Lower lobe of right lung (tissue), 2 donors: ENCODE measurements at regions not wholly inside any gene's neighbourhood (a gene's known extent, or its start where the extent isn't known, plus 50 kb on each side); places are given as distances from the start of the nearest gene placed in this dataset.

Experiments used
- ATAC-seq, 2 donors: fragments of 200-7000 bp; cut with Tn5 transposase; one replicate each; pipeline ENCODE4 v1.9.1; 2020 to 2022; ENCODE audit warnings: mild to moderate bottlenecking in 2 of 2, moderate library complexity in 2 of 2
- DNase-seq: peaks from one replicate; pipeline ENCODE4 v3.0.0-alpha.2; 2020
- H3K27ac ChIP-seq: fragments of 200-600 bp; one replicate; pipeline ENCODE4 v1.8.0; 2022
- H3K27me3 ChIP-seq: fragments of 200-600 bp; one replicate; pipeline ENCODE4 v1.8.0; 2022; ENCODE audit warnings: low read depth
- H3K36me3 ChIP-seq: fragments of 200-600 bp; one replicate; pipeline ENCODE4 v1.8.0; 2022; ENCODE audit warnings: mild to moderate bottlenecking
- H3K4me1 ChIP-seq: fragments of 200-600 bp; one replicate; pipeline ENCODE4 v1.8.0; 2022
- H3K4me3 ChIP-seq: fragments of 200-600 bp; one replicate; pipeline ENCODE4 v1.8.0; 2022; ENCODE audit warnings: mild to moderate bottlenecking
- H3K9me3 ChIP-seq: fragments of 200-600 bp; one replicate; pipeline ENCODE4 v1.8.0; 2022
- intact Hi-C: fragments of 100-400 bp; cut with DNase I; formaldehyde crosslinking; loops from one replicate; pipeline ENCODE4 v1.11.0; 2022
- TF ChIP-seq, protein P1 (sequence below): fragments of 200-600 bp; IDR thresholded peaks from one replicate; pipeline ENCODE4 v1.8.0; 2022; ENCODE audit warnings: antibody characterized with exemption, mild to moderate bottlenecking
- donor health status: DM: no; HTN: yes; CAD: no; lungs with severe emphysema.

DNA sequence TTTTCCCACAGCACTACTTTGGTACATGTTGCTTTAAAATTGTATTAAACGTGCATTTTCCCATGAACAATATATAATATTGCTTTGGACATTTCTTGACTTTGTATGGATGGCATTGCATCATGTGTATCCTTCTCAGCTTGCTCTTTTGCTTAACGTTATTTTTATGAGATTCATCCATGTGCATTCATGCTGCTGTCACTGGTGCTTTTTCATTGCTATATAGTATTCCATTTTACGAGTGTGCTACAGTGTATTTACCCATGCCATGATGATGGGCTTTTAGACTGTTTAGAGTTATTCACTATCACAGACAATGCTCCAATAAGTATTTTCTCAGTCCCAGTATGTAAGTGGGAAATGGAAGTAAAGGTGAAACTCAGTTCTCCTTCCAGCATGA is 195.2 kb upstream of the COX10 start:
- no peaks in the 10 kb centered on the region for H3K27me3 ChIP-seq
- no peak overlapping the region for H3K27ac ChIP-seq
- H3K4me3 ChIP-seq = no peak overlapping the region
- TF ChIP-seq, protein P1, sequence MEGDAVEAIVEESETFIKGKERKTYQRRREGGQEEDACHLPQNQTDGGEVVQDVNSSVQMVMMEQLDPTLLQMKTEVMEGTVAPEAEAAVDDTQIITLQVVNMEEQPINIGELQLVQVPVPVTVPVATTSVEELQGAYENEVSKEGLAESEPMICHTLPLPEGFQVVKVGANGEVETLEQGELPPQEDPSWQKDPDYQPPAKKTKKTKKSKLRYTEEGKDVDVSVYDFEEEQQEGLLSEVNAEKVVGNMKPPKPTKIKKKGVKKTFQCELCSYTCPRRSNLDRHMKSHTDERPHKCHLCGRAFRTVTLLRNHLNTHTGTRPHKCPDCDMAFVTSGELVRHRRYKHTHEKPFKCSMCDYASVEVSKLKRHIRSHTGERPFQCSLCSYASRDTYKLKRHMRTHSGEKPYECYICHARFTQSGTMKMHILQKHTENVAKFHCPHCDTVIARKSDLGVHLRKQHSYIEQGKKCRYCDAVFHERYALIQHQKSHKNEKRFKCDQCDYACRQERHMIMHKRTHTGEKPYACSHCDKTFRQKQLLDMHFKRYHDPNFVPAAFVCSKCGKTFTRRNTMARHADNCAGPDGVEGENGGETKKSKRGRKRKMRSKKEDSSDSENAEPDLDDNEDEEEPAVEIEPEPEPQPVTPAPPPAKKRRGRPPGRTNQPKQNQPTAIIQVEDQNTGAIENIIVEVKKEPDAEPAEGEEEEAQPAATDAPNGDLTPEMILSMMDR = no peak
- no peak for ATAC-seq
- H3K9me3 ChIP-seq = no peaks in the 10 kb centered on the region
- intact Hi-C loops = no loop called here
- DNase-seq = no peak
- no peaks in the 10 kb centered on the region for H3K4me1 ChIP-seq
- H3K36me3 ChIP-seq = no peaks in the 10 kb centered on the region

DNA sequence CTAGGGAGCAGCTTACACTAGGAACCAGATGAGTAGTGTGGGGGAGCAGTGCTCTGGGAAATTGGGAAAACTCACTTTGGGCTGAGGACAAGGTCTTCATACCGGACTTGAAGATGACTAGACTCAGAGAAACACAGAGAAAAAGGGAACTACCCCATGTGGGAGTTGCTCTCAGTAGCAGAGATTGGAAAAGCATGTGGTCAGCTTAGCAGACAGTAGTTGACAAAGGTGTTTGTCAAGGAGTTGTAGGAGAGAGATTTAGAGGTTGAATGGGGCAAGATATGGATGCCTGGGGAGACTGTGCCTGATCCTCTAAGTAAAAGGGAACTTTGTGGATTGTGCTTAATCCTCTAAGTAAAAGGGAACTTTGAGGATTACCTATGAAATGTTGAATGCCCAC is 194.5 kb upstream of the COX10 start:
- no peaks in the 10 kb centered on the region for H3K4me1 ChIP-seq
- intact Hi-C loops = no loop called here
- no peak overlapping the region for H3K27ac ChIP-seq
- H3K27me3 ChIP-seq = no peaks in the 10 kb centered on the region
- H3K9me3 ChIP-seq = no peaks in the 10 kb centered on the region
- TF ChIP-seq, protein P1 = no peak
- no peak for DNase-seq
- H3K36me3 ChIP-seq = no peaks in the 10 kb centered on the region
- no peak for ATAC-seq
- H3K4me3 ChIP-seq = no peak overlapping the region

DNA sequence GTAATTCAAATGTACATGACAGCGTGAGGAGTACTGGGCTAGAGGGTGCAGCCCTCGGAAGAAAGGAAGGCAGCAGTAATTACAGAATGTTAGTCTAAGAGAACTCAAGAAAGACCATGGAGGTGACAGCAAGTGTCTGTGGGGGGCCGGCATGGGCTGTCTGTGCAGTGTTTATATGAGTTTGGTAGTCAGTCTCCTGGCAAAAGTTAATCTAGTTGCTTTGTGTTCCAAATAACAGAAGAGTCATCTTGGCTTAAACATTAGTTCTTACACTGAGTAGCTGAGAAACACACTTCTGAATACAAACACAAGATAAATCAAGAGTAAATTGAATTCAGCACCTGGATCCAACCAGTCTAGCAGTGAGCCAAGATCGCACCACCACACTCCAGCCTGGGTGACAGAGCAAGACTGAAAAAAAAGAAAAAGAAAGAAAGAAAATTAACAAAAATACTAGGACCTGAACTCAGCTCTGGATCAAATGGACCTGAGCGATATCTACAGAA is 189.3 kb upstream of the COX10 start:
- ATAC-seq (no peak), DNase-seq (no peak)
- intact Hi-C loops = no loop called here
- TF ChIP-seq, protein P1 = no peak
- H3K27ac ChIP-seq = no peak overlapping the region
- no peaks in the 10 kb centered on the region for H3K27me3 ChIP-seq
- H3K36me3 ChIP-seq = no peaks in the 10 kb centered on the region
- no peak overlapping the region for H3K4me3 ChIP-seq
- no peaks in the 10 kb centered on the region for H3K4me1 ChIP-seq
- no peaks in the 10 kb centered on the region for H3K9me3 ChIP-seq

DNA sequence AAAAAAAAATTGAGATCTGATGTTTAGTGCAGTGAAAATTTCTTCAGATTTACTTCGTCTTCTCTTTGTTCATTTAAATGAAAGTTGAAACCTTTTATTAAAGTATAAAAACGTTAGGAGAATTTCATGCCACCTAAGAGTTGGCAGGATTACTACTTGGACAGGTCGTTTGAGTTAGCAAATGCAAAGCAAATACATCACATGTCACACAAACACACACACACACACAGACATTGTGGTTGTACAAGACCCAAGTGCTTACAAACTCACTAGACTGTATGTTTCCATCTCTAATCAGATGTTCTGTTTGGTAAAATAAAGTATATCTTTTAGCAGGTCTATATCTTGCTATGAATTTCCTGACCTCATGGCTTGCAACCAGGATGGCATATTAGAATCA is 185.6 kb upstream of the COX10 start:
- no peaks in the 10 kb centered on the region for H3K36me3 ChIP-seq
- no peak overlapping the region for H3K4me3 ChIP-seq
- no peak for DNase-seq
- H3K27ac ChIP-seq = no peak overlapping the region
- no peaks in the 10 kb centered on the region for H3K4me1 ChIP-seq
- no peak for ATAC-seq
- H3K9me3 ChIP-seq = no peaks in the 10 kb centered on the region
- H3K27me3 ChIP-seq = no peaks in the 10 kb centered on the region
- intact Hi-C loops = no loop called here
- TF ChIP-seq, protein P1 = no peak

DNA sequence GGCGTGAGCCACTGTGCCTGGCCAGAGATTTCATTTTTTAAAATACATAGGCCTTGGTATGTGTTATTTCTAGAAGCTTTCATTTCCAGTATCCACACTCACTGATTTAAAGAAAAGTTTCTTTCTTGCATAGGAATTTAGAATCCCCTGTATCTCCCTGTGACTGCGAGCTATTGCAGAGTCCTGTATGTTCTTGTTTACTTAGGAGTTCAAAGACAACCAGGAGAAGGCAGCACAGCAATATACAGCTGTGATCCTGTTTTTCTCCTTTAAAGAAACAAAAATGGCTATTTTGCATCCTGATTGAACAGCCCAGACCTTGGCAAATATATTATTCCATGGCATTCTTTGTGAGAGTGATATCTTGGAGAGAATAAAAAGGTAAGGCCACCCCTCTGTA is 185.0 kb upstream of the COX10 start:
- TF ChIP-seq, protein P1 = no peak
- no peaks in the 10 kb centered on the region for H3K27me3 ChIP-seq
- H3K4me1 ChIP-seq = no peaks in the 10 kb centered on the region
- no peaks in the 10 kb centered on the region for H3K36me3 ChIP-seq
- no peak overlapping the region for H3K4me3 ChIP-seq
- H3K9me3 ChIP-seq = no peaks in the 10 kb centered on the region
- intact Hi-C loops = no loop called here
- no peak overlapping the region for H3K27ac ChIP-seq
- DNase-seq (no peak), ATAC-seq (no peak)

DNA sequence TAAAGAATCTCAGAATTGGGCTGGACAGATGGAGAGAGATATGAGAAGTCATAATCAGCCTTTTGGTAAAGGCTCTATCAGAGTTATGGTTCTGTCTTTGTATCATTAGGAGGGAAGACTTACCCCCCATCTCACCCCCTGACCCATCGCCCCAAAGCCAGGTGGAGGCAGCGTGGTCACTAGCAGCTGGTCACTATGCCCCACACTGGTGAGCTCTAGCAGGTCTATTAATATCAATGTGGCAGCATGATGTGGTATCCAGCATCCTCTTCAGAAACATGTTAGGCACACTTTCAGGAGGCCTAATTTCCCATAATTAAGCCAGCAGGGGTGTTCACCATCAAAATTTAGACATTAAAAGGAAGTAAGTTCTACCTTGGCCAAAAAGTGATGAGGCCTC is 183.8 kb upstream of the COX10 start:
- Histone ChIP-seq H3K4me3 (no peak overlapping the region), H3K4me1 (no peaks in the 10 kb centered on the region), H3K36me3 (no peaks in the 10 kb centered on the region), H3K27ac (no peak overlapping the region), H3K27me3 (no peaks in the 10 kb centered on the region), H3K9me3 (no peaks in the 10 kb centered on the region)
- intact Hi-C loops = no loop called here
- ATAC-seq (no peak), DNase-seq (no peak)
- TF ChIP-seq, protein P1 = no peak
